GM06990 (cell line): ENCODE measurements at regions not wholly inside any gene's neighbourhood (a gene's known extent, or its start where the extent isn't known, plus 50 kb on each side); places are given as distances from the start of the nearest gene placed in this dataset.

Experiments used
- DNase-seq: peaks from one replicate; pipeline ENCODE4 v3.0.0-alpha.2; 2011; ENCODE audit not compliant: insufficient read length; ENCODE audit errors: extremely low read depth
- H3K27me3 ChIP-seq: replicated peaks from 2 replicates; pipeline ENCODE4 v1.6.0; 2011; ENCODE audit warnings: low read length; ENCODE audit not compliant: control insufficient read depth, insufficient read depth
- H3K36me3 ChIP-seq: 2 replicates; pipeline ENCODE4 v1.5.1; 2011; ENCODE audit warnings: low read length; ENCODE audit not compliant: control insufficient read depth, insufficient read depth
- H3K4me3 ChIP-seq: replicated peaks from 2 replicates; pipeline ENCODE4 v1.5.1; 2011; ENCODE audit warnings: low read depth, mild to moderate bottlenecking, control low read depth, low read length
- TF ChIP-seq, protein P1 (sequence below): IDR thresholded peaks from 2 replicates; pipeline ENCODE4 v1.5.1; 2011; ENCODE audit warnings: low read length, control low read depth, mild to moderate bottlenecking, inconsistent platforms; ENCODE audit not compliant: insufficient read depth, poor library complexity, severe bottlenecking

DNA sequence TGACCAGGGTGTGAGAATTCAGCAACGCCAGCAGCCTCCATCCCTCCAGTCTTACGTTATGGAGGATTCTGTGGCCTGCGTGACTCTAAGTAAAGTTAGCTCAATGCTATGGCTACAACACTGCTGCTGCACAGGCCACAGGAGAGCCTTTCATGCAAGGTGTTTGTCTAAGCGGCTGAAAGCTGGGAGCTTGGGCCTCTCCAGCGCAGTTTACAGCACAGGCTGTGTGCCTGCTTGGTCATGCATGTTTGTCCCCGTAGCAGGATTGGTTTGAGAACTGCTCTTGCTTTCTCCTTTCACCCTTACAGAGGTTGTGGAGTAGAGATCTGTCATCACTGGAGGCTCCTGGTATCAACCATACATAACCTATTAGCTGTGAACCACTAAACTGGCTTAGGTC, 113.1 kb upstream of the TMCC3 start:
- DNase-seq: no peak
- TF ChIP-seq, protein P1, sequence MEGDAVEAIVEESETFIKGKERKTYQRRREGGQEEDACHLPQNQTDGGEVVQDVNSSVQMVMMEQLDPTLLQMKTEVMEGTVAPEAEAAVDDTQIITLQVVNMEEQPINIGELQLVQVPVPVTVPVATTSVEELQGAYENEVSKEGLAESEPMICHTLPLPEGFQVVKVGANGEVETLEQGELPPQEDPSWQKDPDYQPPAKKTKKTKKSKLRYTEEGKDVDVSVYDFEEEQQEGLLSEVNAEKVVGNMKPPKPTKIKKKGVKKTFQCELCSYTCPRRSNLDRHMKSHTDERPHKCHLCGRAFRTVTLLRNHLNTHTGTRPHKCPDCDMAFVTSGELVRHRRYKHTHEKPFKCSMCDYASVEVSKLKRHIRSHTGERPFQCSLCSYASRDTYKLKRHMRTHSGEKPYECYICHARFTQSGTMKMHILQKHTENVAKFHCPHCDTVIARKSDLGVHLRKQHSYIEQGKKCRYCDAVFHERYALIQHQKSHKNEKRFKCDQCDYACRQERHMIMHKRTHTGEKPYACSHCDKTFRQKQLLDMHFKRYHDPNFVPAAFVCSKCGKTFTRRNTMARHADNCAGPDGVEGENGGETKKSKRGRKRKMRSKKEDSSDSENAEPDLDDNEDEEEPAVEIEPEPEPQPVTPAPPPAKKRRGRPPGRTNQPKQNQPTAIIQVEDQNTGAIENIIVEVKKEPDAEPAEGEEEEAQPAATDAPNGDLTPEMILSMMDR: no peak
- Histone ChIP-seq H3K36me3 (no peaks in the 10 kb centered on the region; the same call in 1 of the 2 replicates), H3K4me3 (no peak overlapping the region), H3K27me3 (no peaks in the 10 kb centered on the region)

DNA sequence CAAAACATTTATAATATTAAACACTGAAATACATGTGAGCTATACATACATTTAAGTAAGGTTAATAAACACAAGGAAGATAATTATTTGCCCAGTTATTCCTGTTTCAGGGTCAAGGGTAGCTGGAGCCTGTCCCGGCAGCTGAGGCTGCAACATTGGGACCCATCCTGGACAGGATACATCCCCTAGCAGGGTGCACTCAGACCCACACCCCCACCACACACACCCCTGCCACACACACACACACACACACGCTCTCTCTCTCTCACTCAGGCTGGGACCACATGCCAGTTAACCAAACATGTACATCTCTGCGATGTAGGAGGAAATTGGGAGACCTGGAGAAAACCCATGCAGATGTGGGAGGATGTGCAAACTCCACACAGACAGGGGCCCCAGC, 112.6 kb upstream of the TMCC3 start:
- TF ChIP-seq, protein P1: no peak
- no peaks in the 10 kb centered on the region for H3K27me3 ChIP-seq
- peak; percentile 20 for DNase-seq
- no peak overlapping the region for H3K4me3 ChIP-seq
- H3K36me3 ChIP-seq: no peaks in the 10 kb centered on the region; the same call in 1 of the 2 replicates

DNA sequence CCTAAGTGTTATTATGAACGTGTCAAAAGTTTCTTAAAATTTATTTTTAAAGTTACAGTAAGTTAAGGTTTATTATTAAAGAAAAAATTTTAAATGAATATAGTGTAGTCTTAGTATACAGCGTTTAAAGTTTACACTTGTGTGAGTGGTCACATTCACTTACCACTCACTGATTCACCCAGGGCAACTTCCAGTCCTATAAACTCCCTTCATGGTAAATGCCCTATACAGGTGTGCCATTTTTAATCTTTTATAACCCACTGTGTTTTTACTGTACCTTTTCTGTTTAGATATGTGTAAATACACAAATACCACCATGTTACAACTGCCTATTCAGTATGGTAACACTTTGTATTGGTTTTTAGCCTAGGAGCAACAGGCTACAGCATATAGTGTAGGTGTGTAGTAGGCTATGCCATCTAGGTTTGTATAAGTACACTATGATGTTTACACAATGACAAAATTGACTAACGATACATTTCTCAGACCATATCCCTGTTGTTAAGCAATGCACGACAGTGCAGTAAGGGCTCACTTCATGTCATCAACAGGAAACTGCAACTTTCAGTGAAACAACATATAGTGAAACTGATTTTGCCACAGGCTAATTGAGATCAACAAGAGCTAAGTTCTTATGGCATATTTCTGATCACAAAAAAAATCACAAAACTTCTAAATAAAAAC, 112.0 kb upstream of the TMCC3 start:
- peak; percentile 38 for DNase-seq

DNA sequence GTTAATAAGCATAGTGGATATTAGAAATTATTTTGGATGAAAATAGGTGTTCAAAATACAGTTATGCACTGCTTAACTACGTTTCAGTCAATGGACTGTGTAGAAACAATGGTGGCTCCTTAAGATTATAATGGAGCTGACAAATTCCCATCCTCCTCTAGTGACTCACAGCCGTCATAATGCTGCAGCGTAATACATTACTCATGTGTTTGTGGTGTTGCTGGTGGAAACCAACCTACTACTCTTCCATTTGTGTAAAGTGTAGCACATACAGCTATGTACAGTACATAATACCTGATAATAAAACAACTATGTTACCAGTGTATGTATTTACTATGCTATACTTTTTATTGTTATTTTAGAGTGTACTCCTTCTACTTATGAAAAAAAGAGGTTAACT, 111.2 kb upstream of the TMCC3 start:
- no peaks in the 10 kb centered on the region for H3K27me3 ChIP-seq
- no peaks in the 10 kb centered on the region; the same call in 1 of the 2 replicates for H3K36me3 ChIP-seq
- TF ChIP-seq, protein P1: no peak
- DNase-seq: no peak
- H3K4me3 ChIP-seq: no peak overlapping the region

More for the DNA sequence above, 112.0 kb upstream of the TMCC3 start:
- Histone ChIP-seq H3K27me3 (no peaks in the 10 kb centered on the region), H3K36me3 (no peaks in the 10 kb centered on the region; the same call in 1 of the 2 replicates), H3K4me3 (no peak overlapping the region; the same call in 1 of the 2 replicates)
- TF ChIP-seq, protein P1: no peak

DNA sequence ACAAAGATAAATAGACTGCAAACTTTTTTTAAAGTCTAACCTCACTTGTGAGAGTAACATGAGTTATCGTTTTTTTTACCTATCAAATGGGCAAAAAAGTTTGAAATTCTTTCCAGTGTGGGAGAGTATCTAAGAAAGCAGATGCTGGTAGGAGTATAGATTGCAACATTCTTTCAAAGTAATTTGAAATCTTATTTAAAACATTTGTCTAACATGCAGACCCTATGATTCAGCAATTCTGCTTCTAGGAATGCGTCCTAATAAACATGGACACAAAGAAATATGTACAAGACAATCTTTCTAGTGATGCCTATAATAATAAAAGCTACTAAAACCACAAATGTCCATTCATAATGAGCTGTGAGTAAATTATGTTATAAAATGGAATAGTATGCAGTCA, 110.4 kb upstream of the TMCC3 start:
- H3K27me3 ChIP-seq: no peaks in the 10 kb centered on the region
- no peaks in the 10 kb centered on the region; the same call in 1 of the 2 replicates for H3K36me3 ChIP-seq
- TF ChIP-seq, protein P1: no peak
- no peak overlapping the region for H3K4me3 ChIP-seq
- DNase-seq: no peak
